Loucy (cell line): ENCODE measurements at regions not wholly inside any gene's neighbourhood (a gene's known extent, or its start where the extent isn't known, plus 50 kb on each side); places are given as distances from the start of the nearest gene placed in this dataset.

ENCODE experiments used
- EZH2phosphoT487 ChIP-seq: fragments of 200-600 bp; IDR thresholded peaks from 2 replicates; pipeline ENCODE4 v1.6.1; 2018; ENCODE audit warnings: antibody characterized with exemption, mild to moderate bottlenecking, moderate library complexity, borderline replicate concordance
- TF ChIP-seq, protein P1 (sequence below): fragments of 200-600 bp; sonication (generic); conservative IDR thresholded peaks from 2 replicates; pipeline ENCODE4 v1.5.1; 2014; ENCODE audit warnings: mild to moderate bottlenecking, antibody characterized with exemption, low read length

DNA sequence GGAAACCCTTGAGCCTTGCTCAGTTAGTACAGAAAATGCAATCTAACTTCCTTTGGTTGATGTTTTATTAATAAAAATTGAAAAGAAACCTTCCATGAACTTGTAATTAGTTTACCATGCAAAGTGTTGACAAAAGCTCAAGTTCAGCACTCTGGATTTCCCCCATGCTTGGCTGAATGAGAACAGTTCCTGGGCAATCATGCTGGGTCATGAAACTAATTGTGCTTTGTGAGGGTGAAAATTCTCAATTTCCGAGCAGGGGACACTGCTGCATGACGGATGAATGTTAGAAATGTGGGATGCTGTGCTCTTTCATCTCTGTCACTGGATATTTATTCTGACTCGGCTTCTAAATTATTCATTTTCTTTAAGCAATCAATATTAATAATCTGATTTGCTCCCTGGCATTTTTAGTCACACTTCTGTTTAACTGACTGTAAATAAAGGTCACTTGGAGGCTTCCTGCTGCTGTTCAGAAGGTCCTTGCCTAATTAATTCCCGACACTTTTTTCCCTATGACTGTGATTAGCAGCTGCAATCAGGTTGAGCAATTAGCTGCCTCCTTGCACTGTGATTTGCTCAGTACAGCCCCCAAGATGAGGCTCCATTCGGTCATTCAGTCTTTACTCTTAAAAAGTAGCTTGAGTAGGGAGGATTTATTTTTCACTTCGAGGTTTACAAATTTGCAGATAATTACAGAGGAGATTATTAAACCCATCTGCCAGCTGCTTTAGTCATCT is 678.1 kb upstream of the ZNF608 start:
- TF ChIP-seq, protein P1, sequence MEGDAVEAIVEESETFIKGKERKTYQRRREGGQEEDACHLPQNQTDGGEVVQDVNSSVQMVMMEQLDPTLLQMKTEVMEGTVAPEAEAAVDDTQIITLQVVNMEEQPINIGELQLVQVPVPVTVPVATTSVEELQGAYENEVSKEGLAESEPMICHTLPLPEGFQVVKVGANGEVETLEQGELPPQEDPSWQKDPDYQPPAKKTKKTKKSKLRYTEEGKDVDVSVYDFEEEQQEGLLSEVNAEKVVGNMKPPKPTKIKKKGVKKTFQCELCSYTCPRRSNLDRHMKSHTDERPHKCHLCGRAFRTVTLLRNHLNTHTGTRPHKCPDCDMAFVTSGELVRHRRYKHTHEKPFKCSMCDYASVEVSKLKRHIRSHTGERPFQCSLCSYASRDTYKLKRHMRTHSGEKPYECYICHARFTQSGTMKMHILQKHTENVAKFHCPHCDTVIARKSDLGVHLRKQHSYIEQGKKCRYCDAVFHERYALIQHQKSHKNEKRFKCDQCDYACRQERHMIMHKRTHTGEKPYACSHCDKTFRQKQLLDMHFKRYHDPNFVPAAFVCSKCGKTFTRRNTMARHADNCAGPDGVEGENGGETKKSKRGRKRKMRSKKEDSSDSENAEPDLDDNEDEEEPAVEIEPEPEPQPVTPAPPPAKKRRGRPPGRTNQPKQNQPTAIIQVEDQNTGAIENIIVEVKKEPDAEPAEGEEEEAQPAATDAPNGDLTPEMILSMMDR: no peak
- TF ChIP-seq EZH2phosphoT487: no peak
